Peyer's patch (tissue), 4 donors: ENCODE measurements at regions not wholly inside any gene's neighbourhood (a gene's known extent, or its start where the extent isn't known, plus 50 kb on each side); places are given as distances from the start of the nearest gene placed in this dataset.

Experiments used
- DNase-seq, 3 donors: peaks; one replicate each; pipeline ENCODE4 v3.0.0-alpha.2; 2017 to 2019
- H3K27ac ChIP-seq, 4 donors: fragments of 200-600 bp; sonication (generic); one replicate each; pipeline ENCODE4 v1.5.1; 2016 to 2019
- H3K27me3 ChIP-seq, 2 donors: fragments of 200-600 bp; sonication (generic); one replicate each; pipeline ENCODE4 v1.5.1; 2019
- H3K36me3 ChIP-seq, 3 donors: fragments of 200-600 bp; sonication (generic); one replicate each; pipeline ENCODE4 v1.5.1; 2016 to 2019
- H3K4me1 ChIP-seq, 4 donors: fragments of 200-600 bp; sonication (generic); one replicate each; pipeline ENCODE4 v1.5.1; 2016 to 2019
- H3K4me3 ChIP-seq, 4 donors: fragments of 200-600 bp; sonication (generic); 1 replicate in 3 of 4; 2 replicates in 1 of 4; pipeline ENCODE4 v1.5.1; 2016 to 2019; ENCODE audit warnings: mild to moderate bottlenecking in 1 of 4
- H3K9me3 ChIP-seq, 4 donors: fragments of 200-600 bp; sonication (generic); one replicate each; pipeline ENCODE4 v1.5.1; 2016 to 2019; ENCODE audit warnings: mild to moderate bottlenecking in 1 of 4
- CTCF ChIP-seq, 6 experiments: fragments of 450-650 bp in 4 of 6; fragments of 200-600 bp in 2 of 6; sonication (generic) in 1 of 6; IDR thresholded peaks; one replicate each; pipeline ENCODE4 v1.5.1; 2017 to 2019; ENCODE audit warnings: antibody characterized with exemption in 6 of 6, mild to moderate bottlenecking in 3 of 6, moderate library complexity in 1 of 6
- POLR2A ChIP-seq, 2 donors: fragments of 450-650 bp; IDR thresholded peaks; one replicate each; pipeline ENCODE4 v1.5.1; 2017; ENCODE audit warnings: antibody characterized with exemption in 2 of 2, mild to moderate bottlenecking in 2 of 2, moderate library complexity in 2 of 2

GRCh38 chr19:28046932-28047331 lies 1166.0 kb downstream of the UQCRFS1 start:
- no peaks in the 10 kb centered on the region for H3K36me3 ChIP-seq

GRCh38 chr19:28045621-28046020 lies 1167.3 kb downstream of the UQCRFS1 start:
- peaks cover 0 to 3% (median 0%) of the 10 kb centered on the region in 4 donors for H3K9me3 ChIP-seq
- H3K27me3 ChIP-seq = no peaks in the 10 kb centered on the region
- no peak overlapping the region for H3K27ac ChIP-seq
- no peak for DNase-seq
- no peaks in the 10 kb centered on the region for H3K36me3 ChIP-seq
- no peaks in the 10 kb centered on the region for H3K4me1 ChIP-seq
- TF ChIP-seq CTCF (IDR thresholded peaks at IDR 0.05) (no peak), POLR2A (IDR thresholded peaks at IDR 0.05) (no peak)
- H3K4me3 ChIP-seq = no peak overlapping the region

More at GRCh38 chr19:28046932-28047331, 1166.0 kb downstream of the UQCRFS1 start:
- Histone ChIP-seq H3K27ac (no peak overlapping the region), H3K4me3 (no peak overlapping the region), H3K4me1 (no peaks in the 10 kb centered on the region), H3K27me3 (no peaks in the 10 kb centered on the region), H3K9me3 (peaks cover 0 to 3% (median 0%) of the 10 kb centered on the region in 4 donors)
- TF ChIP-seq POLR2A (IDR thresholded peaks at IDR 0.05) (no peak), CTCF (IDR thresholded peaks at IDR 0.05) (no peak)
- DNase-seq = no peak

- Histone ChIP-seq H3K4me1 (no peaks in the 10 kb centered on the region), H3K27ac (no peak overlapping the region), H3K4me3 (no peak overlapping the region), H3K36me3 (no peaks in the 10 kb centered on the region), H3K27me3 (no peaks in the 10 kb centered on the region), H3K9me3 (peaks cover 0 to 3% (median 0%) of the 10 kb centered on the region in 4 donors)
- DNase-seq = no peak
- TF ChIP-seq POLR2A (IDR thresholded peaks at IDR 0.05) (no peak), CTCF (IDR thresholded peaks at IDR 0.05) (no peak)
Measured at GRCh38 chr19:28044477-28044876, 1168.5 kb downstream of the UQCRFS1 start.

GRCh38 chr19:28042516-28042915 lies 1170.4 kb downstream of the UQCRFS1 start:
- no peaks in the 10 kb centered on the region for H3K27me3 ChIP-seq

GRCh38 chr19:28039677-28040381 lies 1173.1 kb downstream of the UQCRFS1 start:
- Histone ChIP-seq H3K4me1 (no peaks in the 10 kb centered on the region), H3K27ac (no peak overlapping the region), H3K36me3 (no peaks in the 10 kb centered on the region), H3K9me3 (no peaks in the 10 kb centered on the region), H3K27me3 (no peaks in the 10 kb centered on the region), H3K4me3 (no peak overlapping the region)
- TF ChIP-seq CTCF (IDR thresholded peaks at IDR 0.05) = no peak
- no peak for DNase-seq

More at GRCh38 chr19:28042516-28042915, 1170.4 kb downstream of the UQCRFS1 start:
- Histone ChIP-seq H3K36me3 (no peaks in the 10 kb centered on the region), H3K4me1 (no peaks in the 10 kb centered on the region), H3K27ac (no peak overlapping the region), H3K4me3 (no peak overlapping the region), H3K9me3 (peaks cover 0 to 3% (median 0%) of the 10 kb centered on the region in 4 donors)
- no peak for TF ChIP-seq CTCF (IDR thresholded peaks at IDR 0.05)
- no peak for TF ChIP-seq POLR2A (IDR thresholded peaks at IDR 0.05)
- DNase-seq = no peak
